HUES64 (cell line): ENCODE measurements at regions not wholly inside any gene's neighbourhood (a gene's known extent, or its start where the extent isn't known, plus 50 kb on each side); places are given as distances from the start of the nearest gene placed in this dataset.

ENCODE experiments used
- H3K27ac ChIP-seq: 2 replicates; pipeline ENCODE4 v1.7.0; 2013; ENCODE audit warnings: low read depth, low read length, inconsistent platforms
- H3K27me3 ChIP-seq: 2 replicates; pipeline ENCODE4 v1.6.1; 2013; ENCODE audit warnings: mild to moderate bottlenecking, low read length; ENCODE audit not compliant: insufficient read depth
- H3K36me3 ChIP-seq: 2 replicates; pipeline ENCODE4 v1.6.1; 2013; ENCODE audit warnings: mild to moderate bottlenecking, low read length; ENCODE audit not compliant: insufficient read depth
- H3K4me1 ChIP-seq: 2 replicates; pipeline ENCODE4 v1.6.1; 2013; ENCODE audit warnings: mild to moderate bottlenecking, low read length, moderate library complexity; ENCODE audit not compliant: insufficient read depth
- H3K4me3 ChIP-seq: 2 replicates; pipeline ENCODE4 v1.5.1; 2013; ENCODE audit warnings: mild to moderate bottlenecking, low read length, moderate library complexity
- H3K9ac ChIP-seq: 2 replicates; pipeline ENCODE4 v1.6.1; 2013; ENCODE audit warnings: mild to moderate bottlenecking, low read depth, low read length
- H3K9me3 ChIP-seq: 2 replicates; pipeline ENCODE4 v1.6.1; 2013; ENCODE audit warnings: low read depth, low read length; ENCODE audit not compliant: insufficient read depth
- WGBS: fragments of 150-250, 120-280 bp; methylation state at CpG from one replicate; pipeline ENCODE4 v1.1.7; 2013; ENCODE audit warnings: missing lambda C conversion rate; 5-methylcytosine and 5-hydroxymethylcytosine counted together

DNA sequence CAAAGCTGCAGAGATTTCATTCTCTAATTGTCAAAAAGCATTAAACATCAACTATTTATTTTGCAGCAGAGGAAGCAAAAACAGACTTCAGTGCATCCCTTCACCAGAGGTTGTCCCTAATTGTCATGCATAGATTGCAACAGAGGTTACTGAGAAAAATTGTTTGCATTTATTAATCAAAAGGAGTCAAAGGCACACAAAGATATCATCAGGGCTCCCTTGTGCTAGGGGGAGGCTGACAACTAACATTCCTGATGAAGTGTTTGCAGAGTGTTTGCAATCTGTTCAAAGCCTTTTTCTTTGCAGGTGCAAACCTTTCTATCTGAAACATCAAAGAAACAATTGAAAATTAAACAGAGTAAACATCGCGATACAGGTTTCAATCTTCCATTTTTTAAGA lies 227.5 kb downstream of the TEX36 start:
- no CpG with 5 or more reads among the region's 2 CpGs for WGBS
- H3K9ac ChIP-seq, result no peak overlapping the region
- no peaks in the 10 kb centered on the region for H3K27me3 ChIP-seq
- no peak overlapping the region; the same call in 1 of the 2 replicates for H3K4me3 ChIP-seq
- H3K36me3 ChIP-seq, result no peaks in the 10 kb centered on the region
- no peak overlapping the region for H3K27ac ChIP-seq
- peaks cover 19% of the 10 kb centered on the region for H3K4me1 ChIP-seq
- no peaks in the 10 kb centered on the region for H3K9me3 ChIP-seq

GRCh38 chr10:125451319-125451718 lies 231.6 kb downstream of the TEX36 start:
- Histone ChIP-seq H3K36me3 (no peaks in the 10 kb centered on the region), H3K4me1 (peaks cover 16% of the 10 kb centered on the region), H3K27ac (no peak overlapping the region), H3K9ac (no peak overlapping the region), H3K4me3 (no peak overlapping the region), H3K9me3 (no peaks in the 10 kb centered on the region), H3K27me3 (no peaks in the 10 kb centered on the region)
- 82% methylated on average over 10 of the region's 10 CpGs for WGBS

GRCh38 chr10:125450218-125450617 lies 232.7 kb downstream of the TEX36 start:
- H3K9me3 ChIP-seq, result no peaks in the 10 kb centered on the region
- no peak overlapping the region for H3K27ac ChIP-seq
- no peak overlapping the region for H3K9ac ChIP-seq
- no peak overlapping the region for H3K4me3 ChIP-seq
- no peaks in the 10 kb centered on the region for H3K27me3 ChIP-seq
- peaks cover 5% of the 10 kb centered on the region for H3K4me1 ChIP-seq
- 90% methylated on average over 4 of the region's 4 CpGs for WGBS
- H3K36me3 ChIP-seq, result no peaks in the 10 kb centered on the region

- H3K4me3 ChIP-seq, result no peak overlapping the region
- H3K27ac ChIP-seq, result no peak overlapping the region
- H3K9me3 ChIP-seq, result no peaks in the 10 kb centered on the region
- no peaks in the 10 kb centered on the region for H3K4me1 ChIP-seq
- no peak overlapping the region for H3K9ac ChIP-seq
- no peaks in the 10 kb centered on the region for H3K36me3 ChIP-seq
- 97% methylated on average over 9 of the region's 9 CpGs for WGBS
- no peaks in the 10 kb centered on the region for H3K27me3 ChIP-seq
Measured at GRCh38 chr10:125449571-125449970, 233.4 kb downstream of the TEX36 start.

DNA sequence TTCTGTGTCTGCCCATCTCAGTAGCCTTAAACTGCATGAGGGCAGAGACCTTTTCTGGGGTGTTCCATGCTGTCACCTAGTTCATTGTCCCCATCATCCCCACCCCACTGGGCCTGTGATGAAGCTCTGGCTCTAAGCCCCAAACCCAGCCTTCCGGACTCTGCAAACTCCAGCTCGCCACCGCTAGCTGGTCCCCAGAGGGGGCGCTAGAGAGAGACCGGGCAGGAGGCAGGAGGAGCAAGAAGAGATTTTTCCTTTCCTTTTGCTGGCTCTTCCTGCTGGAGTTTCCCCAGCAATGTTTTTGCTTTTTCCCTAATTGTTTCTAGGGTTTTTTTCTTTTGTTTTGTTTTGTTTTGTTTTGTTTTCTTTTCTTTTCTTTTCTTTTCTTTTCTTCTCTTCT lies 234.4 kb downstream of the TEX36 start:
- H3K4me3 ChIP-seq, result no peak overlapping the region
- H3K27me3 ChIP-seq, result no peaks in the 10 kb centered on the region
- H3K4me1 ChIP-seq, result no peaks in the 10 kb centered on the region
- H3K27ac ChIP-seq, result no peak overlapping the region
- no peaks in the 10 kb centered on the region for H3K36me3 ChIP-seq
- 41% methylated on average over 5 of the region's 5 CpGs for WGBS
- no peak overlapping the region for H3K9ac ChIP-seq
- no peaks in the 10 kb centered on the region for H3K9me3 ChIP-seq

GRCh38 chr10:125444790-125445189 lies 238.2 kb downstream of the TEX36 start:
- Histone ChIP-seq H3K9ac (no peak overlapping the region), H3K9me3 (no peaks in the 10 kb centered on the region), H3K4me1 (no peaks in the 10 kb centered on the region), H3K36me3 (no peaks in the 10 kb centered on the region), H3K27me3 (no peaks in the 10 kb centered on the region), H3K4me3 (no peak overlapping the region), H3K27ac (no peak overlapping the region)
- WGBS, result 90% methylated on average over 9 of the region's 9 CpGs

GRCh38 chr10:125442856-125443540 lies 240.0 kb downstream of the TEX36 start:
- no peak overlapping the region for H3K9ac ChIP-seq
- H3K4me3 ChIP-seq, result no peak overlapping the region
- 87% methylated on average over 13 of the region's 13 CpGs for WGBS
- no peaks in the 10 kb centered on the region for H3K9me3 ChIP-seq
- no peaks in the 10 kb centered on the region for H3K4me1 ChIP-seq
- H3K36me3 ChIP-seq, result no peaks in the 10 kb centered on the region
- no peaks in the 10 kb centered on the region for H3K27me3 ChIP-seq
- H3K27ac ChIP-seq, result no peak overlapping the region

GRCh38 chr10:125441151-125441550 lies 241.8 kb downstream of the TEX36 start:
- no peak overlapping the region for H3K9ac ChIP-seq
- H3K27me3 ChIP-seq, result no peaks in the 10 kb centered on the region
- no peaks in the 10 kb centered on the region for H3K36me3 ChIP-seq
- no peaks in the 10 kb centered on the region for H3K4me1 ChIP-seq
- no peak overlapping the region for H3K4me3 ChIP-seq
- H3K27ac ChIP-seq, result no peak overlapping the region
- no peaks in the 10 kb centered on the region for H3K9me3 ChIP-seq
- 92% methylated on average over 3 of the region's 4 CpGs for WGBS

- no peaks in the 10 kb centered on the region for H3K4me1 ChIP-seq
- 92% methylated on average over 4 of the region's 4 CpGs for WGBS
Measured at GRCh38 chr10:125431149-125431548, 251.8 kb downstream of the TEX36 start.

DNA sequence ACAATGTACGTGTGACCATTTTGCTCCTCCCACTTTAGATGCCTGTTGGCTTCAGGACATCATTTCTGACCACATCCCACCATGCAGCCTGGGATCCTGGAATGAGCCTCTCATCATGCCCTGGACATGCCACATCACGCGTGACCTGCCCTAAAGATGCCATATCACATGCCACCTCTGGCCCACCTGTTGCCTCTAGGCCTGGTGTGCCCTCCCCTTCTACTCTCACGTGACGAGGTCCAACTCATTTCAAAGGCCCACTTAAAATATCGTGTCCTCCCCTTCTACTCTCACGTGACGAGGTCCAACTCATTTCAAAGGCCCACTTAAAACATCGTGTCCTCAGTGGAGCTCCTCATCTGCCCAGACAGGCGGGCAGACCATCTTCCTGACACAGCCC lies 254.9 kb downstream of the TEX36 start:
- Histone ChIP-seq H3K9me3 (no peaks in the 10 kb centered on the region), H3K27ac (no peak overlapping the region), H3K27me3 (no peaks in the 10 kb centered on the region), H3K4me1 (no peaks in the 10 kb centered on the region), H3K36me3 (no peaks in the 10 kb centered on the region), H3K9ac (no peak overlapping the region), H3K4me3 (no peak overlapping the region)
- WGBS, result 94% methylated on average over 10 of the region's 10 CpGs

More at GRCh38 chr10:125431149-125431548, 251.8 kb downstream of the TEX36 start:
- Histone ChIP-seq H3K9me3 (no peaks in the 10 kb centered on the region), H3K36me3 (no peaks in the 10 kb centered on the region), H3K4me3 (no peak overlapping the region), H3K27me3 (no peaks in the 10 kb centered on the region), H3K9ac (no peak overlapping the region), H3K27ac (no peak overlapping the region)

- H3K36me3 ChIP-seq, result no peaks in the 10 kb centered on the region
- no peak overlapping the region for H3K9ac ChIP-seq
- H3K27ac ChIP-seq, result no peak overlapping the region
- H3K27me3 ChIP-seq, result no peaks in the 10 kb centered on the region
- 95% methylated on average over 13 of the region's 13 CpGs for WGBS
- H3K9me3 ChIP-seq, result no peaks in the 10 kb centered on the region
- no peak overlapping the region for H3K4me3 ChIP-seq
- H3K4me1 ChIP-seq, result no peaks in the 10 kb centered on the region
Measured at GRCh38 chr10:125424191-125424847, 258.6 kb downstream of the TEX36 start.
